Heart right ventricle (tissue), 16 donors: ENCODE measurements at regions not wholly inside any gene's neighbourhood (a gene's known extent, or its start where the extent isn't known, plus 50 kb on each side); places are given as distances from the start of the nearest gene placed in this dataset.

Experiments used
- ATAC-seq, 8 donors: fragments of 200-7000 bp; cut with Tn5 transposase; one replicate each; pipeline ENCODE4 v1.9.1; 2020; ENCODE audit warnings: mild to moderate bottlenecking in 8 of 8, moderate library complexity in 8 of 8, moderate number of reproducible peaks in 1 of 8
- DNase-seq, 2 donors: peaks; one replicate each; pipeline ENCODE4 v3.0.0-alpha.2; 2020
- H3K27ac ChIP-seq, 10 donors: fragments of 200-600 bp; sonication (generic) in 2 of 10; one replicate each; pipeline versions ENCODE4 v1.5.0 to v1.8.0; 2020 to 2022; ENCODE audit warnings: mild to moderate bottlenecking in 3 of 10
- H3K27me3 ChIP-seq, 7 donors: fragments of 200-600 bp; one replicate each; pipeline ENCODE4 v1.8.0; 2021 to 2022; ENCODE audit warnings: mild to moderate bottlenecking in 2 of 7
- H3K36me3 ChIP-seq, 9 donors: fragments of 200-600 bp; sonication (generic) in 1 of 9; one replicate each; pipeline versions ENCODE4 v1.5.0 to v1.8.0; 2020 to 2022; ENCODE audit warnings: mild to moderate bottlenecking in 2 of 9
- H3K4me1 ChIP-seq, 9 donors: fragments of 200-600 bp; sonication (generic) in 1 of 9; one replicate each; pipeline versions ENCODE4 v1.5.0 to v1.8.0; 2020 to 2022; ENCODE audit warnings: mild to moderate bottlenecking in 4 of 9
- H3K4me3 ChIP-seq, 10 donors: fragments of 200-600 bp; sonication (generic) in 2 of 10; one replicate each; pipeline versions ENCODE4 v1.5.0 to v1.8.0; 2020 to 2022; ENCODE audit warnings: mild to moderate bottlenecking in 7 of 10, moderate library complexity in 2 of 10
- H3K9me3 ChIP-seq, 11 donors: fragments of 200-600 bp in 10 of 11; sonication (generic) in 2 of 11; one replicate each; pipeline versions ENCODE4 v1.5.0 to v1.8.0; 2013 to 2022; ENCODE audit warnings: mild to moderate bottlenecking in 2 of 11, control low read depth in 1 of 11, moderate library complexity in 1 of 11
- WGBS, 2 donors: extraction: QIAGEN DNeasy Blood & Tissue Kit; methylation state at CpG; one replicate each; pipeline ENCODE4 v1.1.7; 2013; ENCODE audit warnings: inconsistent platforms in 1 of 2; 5-methylcytosine and 5-hydroxymethylcytosine counted together
- intact Hi-C, 10 donors: fragments of 100-400 bp; cut with DNase I; formaldehyde crosslinking; loops; one replicate each; pipeline versions ENCODE4 v1.11.1 to v1.14.2; 2022
- TF ChIP-seq, protein P1 (sequence below), 9 donors: fragments of 200-600 bp; sonication (generic) in 2 of 9; IDR thresholded peaks; one replicate each; pipeline versions ENCODE4 v1.5.0 to v1.8.0; 2021 to 2022; ENCODE audit warnings: antibody characterized with exemption in 9 of 9, mild to moderate bottlenecking in 5 of 9, moderate library complexity in 1 of 9
- donor health status: Arrhythmogenic right ventricular cardiomyopathy.
- donor health status: ischemic (EF 13 %, LVEDD 7.1; RV severe dilation, severe dysfunction).
- donor health status: healthy with polysubstance abuse.
- donor health status: DM: no; HTN: yes; CAD: no.
- donor health status: DM: no; HTN: no; CAD: no.
- donor health status: ischemic (EF 25% LVEDD 6.9; RV normal size, moderate dysfunction).
- donor health status: ischemic (EF 25% LVEDD 5.7; RV mildly dilated, moderate dysfunction).
- donor health status: healthy.
- donor health status: DM: yes; HTN: yes; CAD: no.
- donor health status: Ischemic cardiomyopathy.
- donor health status: ischemic (EF 35%, LVEDD 5.7; RV mildly dilated, moderate dysfunction).
- donor health status: nonischemic (EF 11% LVEDD 7.7; RV severe dilation, severe dysfunction).
- donor health status: DM: yes; HTN: yes; CAD: no.
- donor health status: PGD.
- donor health status: ischemic (EF 29% LVEDD 5.4; RV normal size, mild dysfunction).
- donor health status: nonischemic (EF 23%, LVEDD 6.1; RV moderate dilation, normal function).

DNA sequence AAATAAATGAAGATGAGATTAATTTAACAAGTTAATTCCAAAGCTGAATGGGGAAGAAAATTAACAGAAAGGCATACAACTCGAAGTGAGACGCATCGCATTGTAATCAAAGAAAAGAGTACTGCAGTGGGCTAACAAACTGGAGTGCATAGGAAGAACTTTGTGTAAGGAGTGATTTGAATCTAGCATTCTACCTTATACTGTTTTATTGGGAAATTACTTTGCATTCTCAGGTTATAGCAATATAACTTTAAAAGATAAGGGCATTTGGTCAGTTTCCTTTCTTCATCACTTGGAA is 124.5 kb upstream of the TLE4 start:
- ATAC-seq (no peak), DNase-seq (no peak)
- Histone ChIP-seq H3K27ac (no peak overlapping the region), H3K4me1 (no peaks in the 10 kb centered on the region), H3K9me3 (peaks cover 0 to 12% (median 0%) of the 10 kb centered on the region in 11 donors), H3K27me3 (peaks cover 0 to 3% (median 0%) of the 10 kb centered on the region in 7 donors), H3K4me3 (no peak overlapping the region), H3K36me3 (no peaks in the 10 kb centered on the region)
- TF ChIP-seq, protein P1, sequence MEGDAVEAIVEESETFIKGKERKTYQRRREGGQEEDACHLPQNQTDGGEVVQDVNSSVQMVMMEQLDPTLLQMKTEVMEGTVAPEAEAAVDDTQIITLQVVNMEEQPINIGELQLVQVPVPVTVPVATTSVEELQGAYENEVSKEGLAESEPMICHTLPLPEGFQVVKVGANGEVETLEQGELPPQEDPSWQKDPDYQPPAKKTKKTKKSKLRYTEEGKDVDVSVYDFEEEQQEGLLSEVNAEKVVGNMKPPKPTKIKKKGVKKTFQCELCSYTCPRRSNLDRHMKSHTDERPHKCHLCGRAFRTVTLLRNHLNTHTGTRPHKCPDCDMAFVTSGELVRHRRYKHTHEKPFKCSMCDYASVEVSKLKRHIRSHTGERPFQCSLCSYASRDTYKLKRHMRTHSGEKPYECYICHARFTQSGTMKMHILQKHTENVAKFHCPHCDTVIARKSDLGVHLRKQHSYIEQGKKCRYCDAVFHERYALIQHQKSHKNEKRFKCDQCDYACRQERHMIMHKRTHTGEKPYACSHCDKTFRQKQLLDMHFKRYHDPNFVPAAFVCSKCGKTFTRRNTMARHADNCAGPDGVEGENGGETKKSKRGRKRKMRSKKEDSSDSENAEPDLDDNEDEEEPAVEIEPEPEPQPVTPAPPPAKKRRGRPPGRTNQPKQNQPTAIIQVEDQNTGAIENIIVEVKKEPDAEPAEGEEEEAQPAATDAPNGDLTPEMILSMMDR (IDR thresholded peaks at IDR 0.05), result no peak
- 89 to 90% methylated on average over 3 of the region's 3 CpGs for WGBS, 2 donors
- intact Hi-C loops, result no loop called here

DNA sequence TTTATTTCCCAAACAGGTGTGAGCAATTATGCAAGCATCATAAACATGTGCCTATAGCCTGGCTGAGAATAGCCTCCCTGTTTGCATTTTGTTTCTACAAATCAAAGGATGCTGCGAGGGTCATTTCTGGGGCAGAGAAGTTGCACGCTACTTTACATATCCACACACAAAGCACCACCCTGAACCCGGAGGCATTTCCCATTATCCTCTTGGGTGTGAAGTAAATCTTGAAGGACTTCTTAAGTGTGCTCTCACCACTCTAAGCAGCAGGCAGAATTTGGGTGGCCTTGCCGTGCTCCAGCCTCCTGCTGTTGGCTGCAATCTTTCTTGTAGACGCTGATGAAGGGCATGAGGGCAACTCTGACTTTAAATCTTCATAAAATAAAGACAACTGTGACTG is 124.0 kb upstream of the TLE4 start:
- DNase-seq (no peak), ATAC-seq (no peak)
- Histone ChIP-seq H3K27ac (no peak overlapping the region), H3K4me1 (no peaks in the 10 kb centered on the region), H3K4me3 (no peak overlapping the region), H3K27me3 (peaks cover 0 to 3% (median 0%) of the 10 kb centered on the region in 7 donors), H3K9me3 (peaks cover 0 to 15% (median 0%) of the 10 kb centered on the region in 11 donors), H3K36me3 (no peaks in the 10 kb centered on the region)
- intact Hi-C loops, result no loop called here
- WGBS, 2 donors, result 33% methylated on average over 5 of the region's 5 CpGs
- TF ChIP-seq, protein P1 (IDR thresholded peaks at IDR 0.05), result no peak

DNA sequence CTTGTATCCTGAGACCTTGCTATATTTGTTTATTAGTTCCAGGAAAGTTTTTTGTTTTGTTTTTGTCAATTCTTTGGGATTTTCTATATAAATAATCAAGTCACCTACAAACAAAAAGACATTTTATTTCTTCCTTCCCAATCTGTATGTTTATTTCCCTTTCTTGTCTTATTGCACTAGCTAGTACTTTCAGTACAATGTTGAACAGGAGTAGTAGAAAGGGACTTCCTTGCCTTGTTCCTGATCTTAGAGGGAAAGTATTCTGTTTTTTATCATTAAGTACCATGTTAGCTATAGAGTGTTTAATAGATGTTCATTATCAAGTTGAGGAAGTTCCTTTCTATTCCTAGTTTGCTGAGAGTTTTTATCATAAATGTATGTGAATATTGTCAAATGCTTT is 119.5 kb upstream of the TLE4 start:
- TF ChIP-seq, protein P1 (IDR thresholded peaks at IDR 0.05), result no peak

DNA sequence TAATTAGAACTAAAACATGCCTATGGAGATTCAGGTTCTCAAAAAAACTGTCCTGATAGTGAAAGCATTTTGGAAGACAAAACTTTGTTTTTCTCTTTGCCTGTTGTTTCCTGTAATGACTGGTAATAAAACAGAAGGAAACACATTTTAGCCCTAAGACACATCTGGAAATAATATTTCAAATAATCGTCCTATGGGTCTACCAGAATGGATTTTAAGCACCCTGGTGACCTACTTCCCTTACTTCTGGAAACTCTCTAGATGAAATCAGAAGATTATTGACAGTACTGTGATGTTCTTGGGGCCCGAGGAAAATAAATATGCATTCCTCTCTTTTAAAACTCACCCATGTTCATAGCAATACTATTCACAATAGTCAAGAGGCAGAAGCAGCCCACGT is 110.1 kb upstream of the TLE4 start:
- 38 to 51% methylated on average over 3 of the region's 3 CpGs for WGBS, 2 donors
- intact Hi-C loops, result no loop called here
- peaks cover 0 to 4% (median 0%) of the 10 kb centered on the region in 9 donors for H3K4me1 ChIP-seq
- no peaks in the 10 kb centered on the region for H3K36me3 ChIP-seq
- no peak overlapping the region for H3K27ac ChIP-seq
- TF ChIP-seq, protein P1 (IDR thresholded peaks at IDR 0.05), result no peak
- DNase-seq (no peak), ATAC-seq (no peak)
- H3K27me3 ChIP-seq, result no peaks in the 10 kb centered on the region
- no peak overlapping the region for H3K4me3 ChIP-seq
- H3K9me3 ChIP-seq, result no peaks in the 10 kb centered on the region

More for the DNA sequence above, 119.5 kb upstream of the TLE4 start:
- peaks cover 0 to 14% (median 0%) of the 10 kb centered on the region in 11 donors for H3K9me3 ChIP-seq
- DNase-seq (no peak), ATAC-seq (no peak)
- peaks cover 0 to 3% (median 0%) of the 10 kb centered on the region in 7 donors for H3K27me3 ChIP-seq
- no peaks in the 10 kb centered on the region for H3K36me3 ChIP-seq
- H3K4me1 ChIP-seq, result no peaks in the 10 kb centered on the region
- no peak overlapping the region for H3K4me3 ChIP-seq
- intact Hi-C loops, result loop anchor here in 1 of 10 donors (5.0 kb wide), 1 partner anchor 150 kb away; no protein-coding TSS in a partner anchor
- no peak overlapping the region for H3K27ac ChIP-seq

- intact Hi-C loops, result no loop called here
- H3K36me3 ChIP-seq, result no peaks in the 10 kb centered on the region
- no peak overlapping the region for H3K4me3 ChIP-seq
- ATAC-seq (no peak), DNase-seq (no peak)
- H3K27me3 ChIP-seq, result no peaks in the 10 kb centered on the region
- no peaks in the 10 kb centered on the region for H3K9me3 ChIP-seq
- TF ChIP-seq, protein P1 (IDR thresholded peaks at IDR 0.05), result no peak
- H3K27ac ChIP-seq, result no peak overlapping the region
- H3K4me1 ChIP-seq, result peaks cover 0 to 4% (median 0%) of the 10 kb centered on the region in 9 donors
Measured at GRCh38 chr9:79465156-79465555, 106.6 kb upstream of the TLE4 start.
